HCT116 (cell line): ENCODE measurements at regions not wholly inside any gene's neighbourhood (a gene's known extent, or its start where the extent isn't known, plus 50 kb on each side); places are given as distances from the start of the nearest gene placed in this dataset.

Experiments
- ATAC-seq: fragments of 200-7000 bp; cut with Tn5 transposase; 2 replicates; pipeline ENCODE4 v1.9.1; 2020; ENCODE audit warnings: mild to moderate bottlenecking, moderate library complexity
- BruUV-seq: library from RNA; stranded (reverse); fragments of 400-500 nt; replicated peaks from 2 replicates; lab custom pipeline; 2021; lab: Mats Ljungman, UMichigan
- CTCF ChIA-PET: fragments of 300-600 bp; sonication (Branson Sonifier 250); formaldehyde crosslinking; loops from one replicate; lab custom pipeline; 2021; ENCODE audit warnings: antibody characterized with exemption; lab: Charles Lee
- POLR2A ChIA-PET: fragments of 300-600, 350-600 bp; sonication (Branson Sonifier 250); formaldehyde crosslinking; loops from one replicate; lab custom pipeline; 2021; ENCODE audit warnings: antibody characterized with exemption; lab: Charles Lee
- RAD21 ChIA-PET, 2 experiments: fragments of 300-600 bp; sonication (Branson Sonifier 250); formaldehyde crosslinking; loops; one replicate each; lab custom pipeline; 2023; ENCODE audit warnings: low total read pairs in 2 of 2; ENCODE audit not compliant: uncharacterized antibody in 2 of 2, unreplicated experiment in 2 of 2, low non-redundant PET in 1 of 2; lab: Charles Lee
- DNase-seq: peaks from one replicate; pipeline ENCODE4 v3.0.0-alpha.2; 2010; ENCODE audit warnings: low read depth, low spot score
- H2AFZ ChIP-seq: fragments of 200-600 bp; shearing (Covaris generic), sonication (generic); 2 replicates; pipeline ENCODE4 v1.6.1; 2017; ENCODE audit warnings: low read depth, mixed run types, mixed read lengths, antibody characterized with exemption, low read length; ENCODE audit not compliant: poor library complexity, severe bottlenecking
- H3K27ac ChIP-seq: 2 replicates; pipeline ENCODE4 v1.5.1; 2012; ENCODE audit warnings: low read depth, low read length
- H3K27me3 ChIP-seq: fragments of 200-600 bp; sonication (generic); 2 replicates; pipeline ENCODE4 v1.6.1; 2016; ENCODE audit warnings: mixed run types, low read length, mixed read lengths; ENCODE audit not compliant: insufficient read depth
- H3K36me3 ChIP-seq, 2 experiments: fragments of 200-500 bp in 1 of 2; fragments of 200-600 bp in 1 of 2; sonication (Bioruptor generic) in 1 of 2; sonication (generic) in 1 of 2; 2 replicates each; pipeline versions ENCODE4 v1.5.1 to v1.6.1; 2014 to 2016; ENCODE audit warnings: low read length in 2 of 2, inconsistent platforms in 1 of 2, mixed read lengths in 1 of 2, mixed run types in 1 of 2; ENCODE audit not compliant: insufficient read depth in 2 of 2, control insufficient read depth in 1 of 2
- H3K4me1 ChIP-seq, 2 experiments: fragments of 200-600 bp in 1 of 2; sonication (generic) in 1 of 2; 2 replicates each; pipeline versions ENCODE4 v1.5.1 to v1.6.1; 2012 to 2017; ENCODE audit warnings: low read length in 2 of 2, inconsistent platforms in 1 of 2, mild to moderate bottlenecking in 1 of 2, mixed read lengths in 1 of 2, mixed run types in 1 of 2, moderate library complexity in 1 of 2; ENCODE audit not compliant: insufficient read depth in 2 of 2, control insufficient read depth in 1 of 2
- H3K4me2 ChIP-seq: fragments of 200-600 bp; sonication (generic); 2 replicates; pipeline ENCODE4 v1.6.1; 2017; ENCODE audit warnings: mixed run types, low read length, mixed read lengths
- H3K4me3 ChIP-seq, 2 experiments: fragments of 200-600 bp in 1 of 2; sonication (generic) in 1 of 2; replicated peaks in 1 of 2; 2 replicates each; pipeline ENCODE4 v1.5.1; 2011 to 2016; ENCODE audit warnings: low read length in 2 of 2, control low read depth in 1 of 2, low read depth in 1 of 2, mild to moderate bottlenecking in 1 of 2, mixed read lengths in 1 of 2, mixed run types in 1 of 2
- H3K79me2 ChIP-seq: fragments of 200-600 bp; sonication (generic); 2 replicates; pipeline ENCODE4 v1.6.1; 2017; ENCODE audit warnings: mild to moderate bottlenecking, mixed run types, low read length, moderate library complexity, mixed read lengths; ENCODE audit not compliant: insufficient read depth
- H3K9ac ChIP-seq: fragments of 200-600 bp; sonication (generic); 2 replicates; pipeline ENCODE4 v1.6.1; 2016; ENCODE audit warnings: low read length, mixed read lengths
- H3K9me2 ChIP-seq: fragments of 200-600 bp; sonication (generic), shearing (Covaris generic); 2 replicates; pipeline ENCODE4 v1.6.1; 2017; ENCODE audit warnings: mixed run types, mild to moderate bottlenecking, moderate library complexity; ENCODE audit not compliant: insufficient read depth
- H3K9me3 ChIP-seq, 2 experiments: fragments of 200-500 bp in 1 of 2; fragments of 200-600 bp in 1 of 2; sonication (Bioruptor generic) in 1 of 2; sonication (generic) in 1 of 2; 2 replicates each; pipeline ENCODE4 v1.6.1; 2014 to 2017; ENCODE audit warnings: low read length in 2 of 2, mixed read lengths in 2 of 2, inconsistent platforms in 1 of 2, low read depth in 1 of 2, mild to moderate bottlenecking in 1 of 2, mixed run types in 1 of 2, moderate library complexity in 1 of 2; ENCODE audit not compliant: control insufficient read depth in 1 of 2, insufficient read depth in 1 of 2
- H4K20me1 ChIP-seq: fragments of 200-600 bp; sonication (generic), shearing (Covaris generic); 2 replicates; pipeline ENCODE4 v1.6.1; 2017; ENCODE audit warnings: mixed run types, mild to moderate bottlenecking, moderate library complexity; ENCODE audit not compliant: insufficient read depth
- CBX3 ChIP-seq: IDR thresholded peaks from 2 replicates; pipeline ENCODE4 v1.6.1; 2012; ENCODE audit warnings: low read depth
- CEBPB ChIP-seq: IDR thresholded peaks from 2 replicates; pipeline ENCODE4 v1.6.1; 2012; ENCODE audit warnings: low read depth
- EGR1 ChIP-seq: IDR thresholded peaks from 2 replicates; pipeline ENCODE4 v1.6.1; 2012; ENCODE audit warnings: low read depth
- ELF1 ChIP-seq: IDR thresholded peaks from 2 replicates; pipeline ENCODE4 v1.6.1; 2012; ENCODE audit warnings: low read depth, borderline replicate concordance
- EZH2 ChIP-seq: fragments of 200-600 bp; sonication (generic); IDR thresholded peaks from 2 replicates; pipeline ENCODE4 v1.6.1; 2017; ENCODE audit warnings: antibody characterized with exemption, mixed run types
- EZH2phosphoT487 ChIP-seq: fragments of 200-600 bp; IDR thresholded peaks from 2 replicates; pipeline ENCODE4 v1.6.1; 2018; ENCODE audit warnings: antibody characterized with exemption, borderline replicate concordance
- FOSL1 ChIP-seq: IDR thresholded peaks from 2 replicates; pipeline ENCODE4 v1.6.1; 2012; ENCODE audit warnings: low read depth
- JUND ChIP-seq: IDR thresholded peaks from 2 replicates; pipeline ENCODE4 v1.6.1; 2012
- POLR2AphosphoS5 ChIP-seq: IDR thresholded peaks from 2 replicates; pipeline ENCODE4 v1.6.1; 2011; ENCODE audit warnings: mild to moderate bottlenecking, low read depth, low read length, moderate library complexity
- SIN3A ChIP-seq: IDR thresholded peaks from 2 replicates; pipeline ENCODE4 v1.6.1; 2012; ENCODE audit warnings: low read depth
- SP1 ChIP-seq: IDR thresholded peaks from 2 replicates; pipeline ENCODE4 v1.6.1; 2012; ENCODE audit warnings: low read depth
- TCF7L2 ChIP-seq: IDR thresholded peaks from 2 replicates; pipeline ENCODE4 v1.7.0; 2011; ENCODE audit warnings: borderline replicate concordance, inconsistent platforms; ENCODE audit not compliant: insufficient read depth, insufficient read length; ENCODE audit errors: extremely low read depth
- YY1 ChIP-seq: IDR thresholded peaks from 2 replicates; pipeline ENCODE4 v1.6.1; 2011; ENCODE audit warnings: low read length, low read depth, moderate library complexity, mild to moderate bottlenecking; ENCODE audit not compliant: insufficient replicate concordance; ENCODE audit errors: extremely low read depth
- ZFX ChIP-seq: fragments of 450-650 bp; IDR thresholded peaks from 2 replicates; pipeline ENCODE4 v1.6.1; 2017
- intact Hi-C: fragments of 100-400 bp; cut with micrococcal nuclease; formaldehyde crosslinking; loops from 2 replicates; pipeline ENCODE4 v1.10.0; 2022
- TF ChIP-seq, protein P1 (sequence below), 3 experiments: fragments of 200-600 bp in 1 of 3; sonication (generic) in 1 of 3; IDR thresholded peaks in 2 of 3; conservative IDR thresholded peaks in 1 of 3; 2 replicates each; pipeline ENCODE4 v1.5.1; 2012 to 2017; ENCODE audit warnings: low read depth in 2 of 3, low read length in 2 of 3, antibody characterized with exemption in 1 of 3, borderline replicate concordance in 1 of 3, control low read depth in 1 of 3, mild to moderate bottlenecking in 1 of 3, mixed read lengths in 1 of 3, mixed run types in 1 of 3, moderate library complexity in 1 of 3; ENCODE audit not compliant: insufficient read depth in 1 of 3
- TF ChIP-seq, protein P2 (sequence below): IDR thresholded peaks from 2 replicates; pipeline ENCODE4 v1.6.1; 2012
- TF ChIP-seq, protein P3 (sequence below): IDR thresholded peaks from 2 replicates; pipeline ENCODE4 v1.6.1; 2011; ENCODE audit warnings: mild to moderate bottlenecking, low read length, moderate library complexity; ENCODE audit not compliant: insufficient replicate concordance; ENCODE audit errors: extremely low read depth
- TF ChIP-seq, protein P4 (sequence below): IDR thresholded peaks from 2 replicates; pipeline ENCODE4 v1.6.1; 2012

DNA sequence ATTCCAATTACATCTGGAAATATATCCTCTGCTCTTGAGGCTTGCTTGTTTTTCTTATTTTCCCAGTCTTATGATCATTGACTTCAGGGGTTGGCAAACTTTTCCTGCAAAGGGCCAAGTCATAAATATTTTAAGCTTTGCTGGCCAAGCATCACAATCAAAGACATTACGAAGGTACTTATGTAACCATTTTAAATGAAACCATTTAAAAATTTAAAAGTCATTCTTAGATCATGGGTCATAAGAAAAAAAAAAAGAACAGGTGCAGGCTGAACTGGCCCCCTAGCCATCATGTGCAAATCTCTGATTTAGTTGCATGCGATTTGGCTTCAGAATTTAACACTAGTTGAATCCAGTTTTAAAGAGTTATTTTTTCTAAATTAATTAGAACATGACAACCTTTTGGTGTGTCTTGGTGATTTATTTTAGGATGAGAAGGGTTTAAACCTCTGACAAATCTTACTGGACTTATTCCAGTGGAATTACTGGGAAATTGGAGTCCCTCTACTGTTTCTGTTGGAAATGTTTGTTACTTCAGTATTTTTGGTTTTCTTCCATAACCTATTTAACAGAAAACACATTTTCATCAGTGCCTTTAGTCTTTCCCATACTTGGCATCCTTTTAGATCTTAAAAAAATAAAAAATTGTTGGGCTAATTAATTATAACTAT, 148.1 kb downstream of the NHLRC3 start:
- intact Hi-C loops = no loop called here
- ChIA-PET RAD21 (no interaction called here), POLR2A (no interaction called here), CTCF (no interaction called here)
- H3K4me1 ChIP-seq = no peaks in the 10 kb centered on the region
- no peak overlapping the region for H3K9ac ChIP-seq
- TF ChIP-seq EZH2 = no peak
- no peak overlapping the region for H3K4me2 ChIP-seq
- peaks cover 26% of the 10 kb centered on the region for H3K27me3 ChIP-seq
- BruUV-seq = no TSS peak
- DNase-seq (no peak), ATAC-seq (no peak)
- no peaks in the 10 kb centered on the region for H4K20me1 ChIP-seq
- H3K4me3 ChIP-seq = no peak overlapping the region
- H3K27ac ChIP-seq = no peak overlapping the region
- no peaks in the 10 kb centered on the region for H3K36me3 ChIP-seq
- H3K9me2 ChIP-seq = no peaks in the 10 kb centered on the region
- H3K79me2 ChIP-seq = no peaks in the 10 kb centered on the region
- H3K9me3 ChIP-seq = no peaks in the 10 kb centered on the region
- H2AFZ ChIP-seq = no peak overlapping the region

DNA sequence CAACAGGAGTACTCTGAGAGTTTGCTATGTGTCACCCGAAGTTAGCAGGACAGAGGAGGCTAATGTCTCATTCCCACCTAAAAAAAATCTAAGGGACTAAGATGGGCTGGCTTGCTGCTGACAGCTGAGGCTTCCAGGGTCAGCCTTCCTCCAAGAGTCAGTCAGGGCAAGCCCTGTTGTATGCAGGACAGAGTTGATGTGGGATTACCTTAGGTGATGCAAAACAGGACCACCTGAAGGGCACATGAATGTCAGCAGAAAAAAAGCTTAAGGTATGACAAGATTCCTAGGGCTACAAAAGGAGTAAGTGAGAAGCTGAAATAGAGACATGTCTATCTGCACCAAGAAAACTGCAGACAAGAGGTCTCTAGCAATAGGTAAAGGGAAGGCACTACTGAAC, 151.5 kb downstream of the NHLRC3 start:
- Histone ChIP-seq H3K9me2 (no peaks in the 10 kb centered on the region), H3K27ac (no peak overlapping the region), H2AFZ (no peak overlapping the region), H4K20me1 (no peaks in the 10 kb centered on the region), H3K4me3 (no peak overlapping the region), H3K79me2 (no peaks in the 10 kb centered on the region), H3K9ac (no peak overlapping the region), H3K36me3 (no peaks in the 10 kb centered on the region), H3K4me1 (no peaks in the 10 kb centered on the region), H3K9me3 (no peaks in the 10 kb centered on the region), H3K27me3 (peaks cover 23% of the 10 kb centered on the region), H3K4me2 (no peak overlapping the region)
- ChIA-PET POLR2A (no interaction called here), CTCF (no interaction called here), RAD21 (no interaction called here)
- DNase-seq (no peak), ATAC-seq (no peak)
- intact Hi-C loops = no loop called here
- BruUV-seq = no TSS peak
- TF ChIP-seq SP1 = no peak
- TF ChIP-seq EGR1 = no peak
- TF ChIP-seq, protein P1, sequence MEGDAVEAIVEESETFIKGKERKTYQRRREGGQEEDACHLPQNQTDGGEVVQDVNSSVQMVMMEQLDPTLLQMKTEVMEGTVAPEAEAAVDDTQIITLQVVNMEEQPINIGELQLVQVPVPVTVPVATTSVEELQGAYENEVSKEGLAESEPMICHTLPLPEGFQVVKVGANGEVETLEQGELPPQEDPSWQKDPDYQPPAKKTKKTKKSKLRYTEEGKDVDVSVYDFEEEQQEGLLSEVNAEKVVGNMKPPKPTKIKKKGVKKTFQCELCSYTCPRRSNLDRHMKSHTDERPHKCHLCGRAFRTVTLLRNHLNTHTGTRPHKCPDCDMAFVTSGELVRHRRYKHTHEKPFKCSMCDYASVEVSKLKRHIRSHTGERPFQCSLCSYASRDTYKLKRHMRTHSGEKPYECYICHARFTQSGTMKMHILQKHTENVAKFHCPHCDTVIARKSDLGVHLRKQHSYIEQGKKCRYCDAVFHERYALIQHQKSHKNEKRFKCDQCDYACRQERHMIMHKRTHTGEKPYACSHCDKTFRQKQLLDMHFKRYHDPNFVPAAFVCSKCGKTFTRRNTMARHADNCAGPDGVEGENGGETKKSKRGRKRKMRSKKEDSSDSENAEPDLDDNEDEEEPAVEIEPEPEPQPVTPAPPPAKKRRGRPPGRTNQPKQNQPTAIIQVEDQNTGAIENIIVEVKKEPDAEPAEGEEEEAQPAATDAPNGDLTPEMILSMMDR (IDR thresholded peaks at IDR 0.05 in 2 of 3, conservative IDR thresholded peaks at IDR 0.05 in 1 of 3; ENCODE audit: borderline replicate concordance in 1 of 3, insufficient read depth in 1 of 3, low read depth in 2 of 3, low read length in 2 of 3) = no peak
- no peak for TF ChIP-seq JUND
- no peak for TF ChIP-seq CBX3
- TF ChIP-seq, protein P2, sequence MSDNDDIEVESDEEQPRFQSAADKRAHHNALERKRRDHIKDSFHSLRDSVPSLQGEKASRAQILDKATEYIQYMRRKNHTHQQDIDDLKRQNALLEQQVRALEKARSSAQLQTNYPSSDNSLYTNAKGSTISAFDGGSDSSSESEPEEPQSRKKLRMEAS = no peak
- TF ChIP-seq FOSL1 = no peak
- TF ChIP-seq ELF1 = no peak
- TF ChIP-seq, protein P3, sequence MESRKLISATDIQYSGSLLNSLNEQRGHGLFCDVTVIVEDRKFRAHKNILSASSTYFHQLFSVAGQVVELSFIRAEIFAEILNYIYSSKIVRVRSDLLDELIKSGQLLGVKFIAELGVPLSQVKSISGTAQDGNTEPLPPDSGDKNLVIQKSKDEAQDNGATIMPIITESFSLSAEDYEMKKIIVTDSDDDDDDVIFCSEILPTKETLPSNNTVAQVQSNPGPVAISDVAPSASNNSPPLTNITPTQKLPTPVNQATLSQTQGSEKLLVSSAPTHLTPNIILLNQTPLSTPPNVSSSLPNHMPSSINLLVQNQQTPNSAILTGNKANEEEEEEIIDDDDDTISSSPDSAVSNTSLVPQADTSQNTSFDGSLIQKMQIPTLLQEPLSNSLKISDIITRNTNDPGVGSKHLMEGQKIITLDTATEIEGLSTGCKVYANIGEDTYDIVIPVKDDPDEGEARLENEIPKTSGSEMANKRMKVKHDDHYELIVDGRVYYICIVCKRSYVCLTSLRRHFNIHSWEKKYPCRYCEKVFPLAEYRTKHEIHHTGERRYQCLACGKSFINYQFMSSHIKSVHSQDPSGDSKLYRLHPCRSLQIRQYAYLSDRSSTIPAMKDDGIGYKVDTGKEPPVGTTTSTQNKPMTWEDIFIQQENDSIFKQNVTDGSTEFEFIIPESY = no peak
- no peak for TF ChIP-seq ZFX
- TF ChIP-seq EZH2 = no peak
- TF ChIP-seq EZH2phosphoT487 = no peak
- no peak for TF ChIP-seq YY1
- TF ChIP-seq, protein P4, sequence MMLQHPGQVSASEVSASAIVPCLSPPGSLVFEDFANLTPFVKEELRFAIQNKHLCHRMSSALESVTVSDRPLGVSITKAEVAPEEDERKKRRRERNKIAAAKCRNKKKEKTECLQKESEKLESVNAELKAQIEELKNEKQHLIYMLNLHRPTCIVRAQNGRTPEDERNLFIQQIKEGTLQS = no peak
- TF ChIP-seq POLR2AphosphoS5 = no peak
- no peak for TF ChIP-seq CEBPB
- TF ChIP-seq TCF7L2 = no peak
- TF ChIP-seq SIN3A = no peak
